ENCODE measurements at regions not wholly inside any gene's neighbourhood (a gene's known extent, or its start where the extent isn't known, plus 50 kb on each side); places are given as distances from the start of the nearest gene placed in this dataset.

DNA sequence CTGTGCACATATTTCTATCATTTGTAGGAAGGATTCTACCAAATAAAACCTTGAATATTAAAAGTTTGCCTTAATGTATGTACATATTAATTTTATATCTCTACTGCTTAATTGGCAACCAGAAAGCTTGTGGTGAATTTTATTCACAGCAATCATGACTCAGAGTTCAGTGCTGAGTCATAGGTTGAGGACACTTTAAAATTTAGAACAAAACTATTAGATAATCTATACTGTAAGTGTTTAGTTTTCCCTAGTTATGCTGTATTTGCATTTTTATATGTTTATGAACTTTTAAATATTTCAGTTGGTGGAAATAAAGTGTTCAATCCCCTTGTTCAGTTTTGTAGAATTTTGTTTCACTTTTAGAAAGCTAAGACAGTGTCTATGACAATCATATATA is 841.5 kb downstream of the KCNT2 start:
- TF ChIP-seq, protein P1, sequence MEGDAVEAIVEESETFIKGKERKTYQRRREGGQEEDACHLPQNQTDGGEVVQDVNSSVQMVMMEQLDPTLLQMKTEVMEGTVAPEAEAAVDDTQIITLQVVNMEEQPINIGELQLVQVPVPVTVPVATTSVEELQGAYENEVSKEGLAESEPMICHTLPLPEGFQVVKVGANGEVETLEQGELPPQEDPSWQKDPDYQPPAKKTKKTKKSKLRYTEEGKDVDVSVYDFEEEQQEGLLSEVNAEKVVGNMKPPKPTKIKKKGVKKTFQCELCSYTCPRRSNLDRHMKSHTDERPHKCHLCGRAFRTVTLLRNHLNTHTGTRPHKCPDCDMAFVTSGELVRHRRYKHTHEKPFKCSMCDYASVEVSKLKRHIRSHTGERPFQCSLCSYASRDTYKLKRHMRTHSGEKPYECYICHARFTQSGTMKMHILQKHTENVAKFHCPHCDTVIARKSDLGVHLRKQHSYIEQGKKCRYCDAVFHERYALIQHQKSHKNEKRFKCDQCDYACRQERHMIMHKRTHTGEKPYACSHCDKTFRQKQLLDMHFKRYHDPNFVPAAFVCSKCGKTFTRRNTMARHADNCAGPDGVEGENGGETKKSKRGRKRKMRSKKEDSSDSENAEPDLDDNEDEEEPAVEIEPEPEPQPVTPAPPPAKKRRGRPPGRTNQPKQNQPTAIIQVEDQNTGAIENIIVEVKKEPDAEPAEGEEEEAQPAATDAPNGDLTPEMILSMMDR (IDR thresholded peaks at IDR 0.05 in 2 of 3, conservative IDR thresholded peaks at IDR 0.05 in 1 of 3; ENCODE audit: borderline replicate concordance in 1 of 3, insufficient read depth in 1 of 3, low read depth in 2 of 3, low read length in 2 of 3): no peak
- TF ChIP-seq POLR2AphosphoS5 (IDR thresholded peaks at IDR 0.05; ENCODE audit: low read depth, low read length) (no peak), POLR2A (IDR thresholded peaks at IDR 0.05; ENCODE audit: borderline replicate concordance, extremely low read depth, insufficient read depth, insufficient read length) (no peak), EZH2phosphoT487 (IDR thresholded peaks at IDR 0.05; ENCODE audit: borderline replicate concordance) (no peak), FOSL1 (IDR thresholded peaks at IDR 0.05; ENCODE audit: low read depth) (peak; percentile 43; the same call in 1 of the 2 replicates), SP1 (IDR thresholded peaks at IDR 0.05; ENCODE audit: low read depth) (no peak), CEBPB (IDR thresholded peaks at IDR 0.05; ENCODE audit: low read depth) (no peak), SRF (IDR thresholded peaks at IDR 0.05; ENCODE audit: low read depth) (no peak), EZH2 (IDR thresholded peaks at IDR 0.05) (no peak), REST (IDR thresholded peaks at IDR 0.05; ENCODE audit: low read depth) (no peak), YY1 (IDR thresholded peaks at IDR 0.05; ENCODE audit: extremely low read depth, insufficient replicate concordance, low read depth, low read length) (no peak)
- TF ChIP-seq, protein P2, sequence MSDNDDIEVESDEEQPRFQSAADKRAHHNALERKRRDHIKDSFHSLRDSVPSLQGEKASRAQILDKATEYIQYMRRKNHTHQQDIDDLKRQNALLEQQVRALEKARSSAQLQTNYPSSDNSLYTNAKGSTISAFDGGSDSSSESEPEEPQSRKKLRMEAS (IDR thresholded peaks at IDR 0.05): no peak
- TF ChIP-seq, protein P3, sequence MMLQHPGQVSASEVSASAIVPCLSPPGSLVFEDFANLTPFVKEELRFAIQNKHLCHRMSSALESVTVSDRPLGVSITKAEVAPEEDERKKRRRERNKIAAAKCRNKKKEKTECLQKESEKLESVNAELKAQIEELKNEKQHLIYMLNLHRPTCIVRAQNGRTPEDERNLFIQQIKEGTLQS (IDR thresholded peaks at IDR 0.05): no peak

All from HCT116 (cell line).